CD4-positive, alpha-beta T cell treated with Interleukin-12 subunit alpha and Interleukin-12 subunit beta, for 1 hour (primary cell): ENCODE measurements at regions not wholly inside any gene's neighbourhood (a gene's known extent, or its start where the extent isn't known, plus 50 kb on each side); places are given as distances from the start of the nearest gene placed in this dataset.

Experiments
- DNase-seq: peaks from one replicate; pipeline ENCODE4 v3.0.0-alpha.2; 2020

DNA sequence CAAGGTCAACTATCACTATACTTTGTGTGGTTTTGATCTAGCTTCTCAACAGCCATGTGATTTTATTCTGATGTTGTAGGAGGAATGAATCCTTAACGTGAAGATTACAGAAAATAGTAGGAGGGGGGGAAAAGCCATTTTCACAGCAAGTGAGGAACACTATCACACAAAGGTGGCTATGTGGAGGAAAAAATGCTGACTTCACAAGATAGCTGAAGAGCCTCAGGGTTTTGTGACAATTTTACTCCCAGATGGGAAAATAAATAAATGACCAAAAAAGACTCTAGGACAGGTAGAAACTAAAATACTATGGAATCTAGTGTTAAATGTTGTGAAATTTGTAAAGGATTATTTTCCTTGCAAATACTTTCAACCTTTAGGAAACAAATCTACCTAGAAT lies 281.0 kb downstream of the ADRA2A start:
- DNase-seq = no peak

DNA sequence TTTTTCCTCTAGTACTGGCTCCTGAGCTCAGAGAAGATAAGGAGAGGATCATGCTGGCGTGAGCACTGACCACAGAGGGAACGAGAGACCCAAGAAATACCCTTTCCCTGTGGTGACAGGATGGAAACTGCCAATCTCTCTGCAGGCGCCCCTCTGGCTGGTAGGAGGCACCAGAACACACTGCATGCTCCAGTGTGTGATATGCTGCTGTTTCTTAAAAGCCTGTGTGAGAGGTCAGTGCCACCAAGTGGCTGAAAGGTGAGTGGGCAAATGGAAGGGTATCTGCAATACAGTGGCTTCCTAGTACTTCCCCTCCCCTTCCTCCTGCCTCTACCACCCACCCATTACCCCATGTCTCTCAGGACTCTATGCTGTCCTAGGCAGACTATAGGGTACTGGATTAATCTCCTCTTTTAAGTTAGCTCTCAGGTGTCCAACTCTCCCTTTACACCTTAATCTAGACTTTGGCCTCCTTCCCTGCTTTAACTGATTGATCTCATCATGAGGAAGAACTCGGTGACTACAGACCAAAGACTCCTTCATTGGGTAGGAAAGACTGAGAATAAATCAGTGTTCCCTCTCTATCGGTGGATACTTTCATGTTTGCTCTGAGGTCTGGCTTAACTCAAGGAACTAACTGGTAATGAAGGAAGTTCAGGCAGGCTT lies 283.6 kb downstream of the ADRA2A start:
- peak; percentile 4 for DNase-seq

- no peak for DNase-seq
Observed at GRCh38 chr10:111367531-111367930, 290.7 kb downstream of the ADRA2A start.

DNA sequence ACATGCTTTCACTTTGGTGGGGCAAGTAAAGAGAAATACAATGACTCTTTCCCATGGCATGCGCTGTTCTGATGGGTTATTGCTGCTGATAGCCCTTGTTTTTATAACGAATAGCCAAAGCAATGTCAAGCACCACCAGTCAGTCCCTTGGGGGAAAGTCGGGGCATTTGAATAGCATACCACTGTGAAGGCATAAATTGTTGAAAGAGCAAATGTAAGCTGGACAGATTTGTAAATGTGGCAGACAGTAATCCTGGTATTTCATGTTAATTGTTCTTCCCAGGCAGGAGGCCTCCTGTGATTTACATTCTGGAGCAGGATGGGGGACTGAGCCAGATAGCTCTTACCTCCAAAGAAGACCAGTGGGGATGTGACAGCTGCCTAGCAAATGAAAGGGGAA lies 293.3 kb downstream of the ADRA2A start:
- no peak for DNase-seq

DNA sequence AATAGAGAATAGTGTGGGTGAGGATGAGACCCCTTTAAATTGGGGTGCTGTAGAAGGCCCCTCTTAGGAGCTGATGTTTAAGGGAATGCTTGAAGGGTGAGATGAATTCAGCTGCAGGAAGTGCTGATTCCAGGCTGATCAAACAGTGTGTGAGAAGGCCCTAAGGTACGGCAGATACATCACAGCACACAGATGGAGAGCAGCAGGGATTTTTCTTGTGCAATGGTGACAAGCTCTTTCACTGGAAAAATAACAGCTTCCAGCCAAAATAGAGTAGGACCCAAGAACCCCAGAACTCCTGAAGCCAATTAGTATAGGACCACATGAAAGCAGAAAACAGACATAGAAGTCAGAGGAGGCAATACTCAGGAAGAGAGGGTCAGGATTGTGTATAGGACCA lies 296.9 kb downstream of the ADRA2A start:
- DNase-seq = no peak

DNA sequence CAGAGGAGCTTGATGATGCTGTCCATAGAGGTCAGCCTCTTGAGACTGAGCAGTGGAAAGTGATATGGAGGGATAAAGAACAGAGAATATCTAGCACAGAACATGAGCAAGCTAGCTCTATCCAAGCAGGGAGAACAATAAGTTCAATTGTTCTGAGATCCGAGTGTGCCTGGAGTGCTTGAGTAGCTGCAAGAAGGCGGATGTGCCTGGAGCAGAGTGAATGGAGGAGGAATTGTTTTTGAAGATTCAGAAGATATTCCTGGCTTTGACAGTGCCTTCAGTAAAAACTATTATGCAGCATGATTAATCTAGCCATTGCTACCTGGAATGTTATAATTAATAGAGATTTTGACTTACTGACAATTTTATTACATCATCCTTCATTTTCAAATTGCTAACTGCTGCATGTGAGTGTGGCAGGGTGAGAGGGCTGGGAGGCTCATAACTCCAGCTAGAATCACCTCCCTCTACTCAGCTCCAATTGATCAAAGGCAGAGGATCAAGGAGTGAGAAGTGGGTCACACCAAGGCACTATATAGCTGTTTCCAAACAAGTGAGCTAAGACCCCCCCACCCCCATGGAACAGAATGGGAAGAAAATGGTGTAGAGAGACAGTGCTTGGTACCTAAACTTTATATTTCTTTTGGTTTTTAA lies 302.8 kb downstream of the ADRA2A start:
- DNase-seq = no peak

DNA sequence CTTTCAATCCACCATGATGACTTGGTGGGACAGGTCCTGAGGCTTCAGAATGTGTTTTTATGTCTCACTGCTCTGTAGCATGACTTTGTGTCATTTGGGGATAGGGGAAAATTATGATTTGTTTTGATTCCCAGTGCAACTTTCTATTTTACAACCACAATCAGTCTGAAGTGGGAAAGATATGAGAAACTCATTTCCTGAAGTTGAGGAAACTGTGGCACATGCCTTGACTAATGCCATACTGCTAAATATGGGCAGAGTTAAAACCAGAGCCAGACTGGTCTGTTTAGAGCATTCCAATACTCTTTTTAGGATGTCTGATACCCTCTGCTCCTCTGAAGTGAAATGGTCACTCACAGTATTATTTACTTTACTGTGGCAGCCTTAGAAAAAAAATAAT lies 307.7 kb downstream of the ADRA2A start:
- DNase-seq = no peak

- DNase-seq = no peak
Observed at GRCh38 chr10:111390813-111391563, 314.2 kb downstream of the ADRA2A start.

DNA sequence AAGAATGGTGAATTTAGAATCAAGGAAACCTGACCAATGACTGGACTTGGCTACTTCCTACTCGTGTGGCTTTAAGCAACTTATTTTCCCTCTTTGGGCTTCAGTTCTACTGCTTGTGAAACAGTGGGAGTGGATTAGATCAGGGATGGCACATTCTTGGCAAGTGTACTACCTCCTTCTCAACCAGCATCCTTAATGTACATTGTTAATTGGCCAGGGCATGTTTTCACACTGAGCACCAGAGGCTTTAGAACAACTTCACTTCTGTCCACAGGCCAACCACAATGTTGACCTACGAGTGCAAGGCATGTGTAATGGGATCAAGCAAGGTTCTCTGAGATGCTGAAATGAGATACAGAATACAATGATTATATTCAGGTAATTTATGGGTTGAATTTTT lies 315.3 kb downstream of the ADRA2A start:
- DNase-seq = no peak

GRCh38 chr10:111392910-111393309 lies 316.1 kb downstream of the ADRA2A start:
- DNase-seq = no peak

GRCh38 chr10:111410740-111411139 lies 333.9 kb downstream of the ADRA2A start:
- no peak for DNase-seq

GRCh38 chr10:111425459-111425858 lies 348.6 kb downstream of the ADRA2A start:
- no peak for DNase-seq

- DNase-seq = no peak
Observed at GRCh38 chr10:111429288-111430028, 352.6 kb downstream of the ADRA2A start.

DNA sequence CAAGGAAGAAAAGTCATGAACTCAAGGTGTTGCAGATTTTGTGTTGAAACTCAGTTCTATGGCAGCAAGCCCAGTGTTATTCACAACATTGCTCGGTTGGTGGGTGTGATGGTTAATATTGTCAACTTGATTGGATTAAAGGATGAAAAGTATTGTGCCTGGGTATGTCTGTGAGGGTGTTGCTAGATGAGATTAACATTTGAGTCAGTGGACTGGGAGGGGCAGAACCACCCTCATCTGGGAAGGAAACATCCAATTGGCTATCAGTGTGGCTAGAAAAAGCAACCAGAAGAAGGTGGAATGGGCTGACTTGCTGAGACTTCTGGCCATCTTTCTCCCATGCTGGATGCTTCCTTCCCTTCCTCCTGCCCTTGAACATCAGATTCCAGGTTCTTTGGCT lies 353.2 kb downstream of the ADRA2A start:
- DNase-seq = no peak

- DNase-seq = no peak
Observed at GRCh38 chr10:111432588-111432987, 355.8 kb downstream of the ADRA2A start.

DNA sequence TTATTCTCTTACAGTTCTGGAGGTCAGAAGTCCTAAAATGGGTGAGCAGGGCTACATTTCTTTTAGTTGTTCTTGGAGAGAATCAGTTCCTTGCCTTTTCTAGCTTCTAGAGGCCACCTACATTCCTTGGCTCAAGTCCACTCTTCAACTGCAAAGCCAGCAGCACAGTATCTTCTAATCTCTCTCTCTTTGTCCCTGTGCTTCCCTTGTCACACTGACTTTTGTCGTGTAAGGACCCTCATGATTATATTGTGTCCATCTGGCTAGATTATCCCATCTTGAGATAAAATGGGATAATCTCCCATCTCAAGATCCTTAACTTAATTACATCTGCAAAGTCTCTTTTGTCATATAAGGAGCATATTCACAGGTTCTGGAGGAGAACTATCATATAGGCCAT lies 359.0 kb downstream of the ADRA2A start:
- no peak for DNase-seq

- no peak for DNase-seq
Observed at GRCh38 chr10:111439034-111439842, 362.4 kb downstream of the ADRA2A start.

GRCh38 chr10:111440501-111440900 lies 363.7 kb downstream of the ADRA2A start:
- DNase-seq = no peak

DNA sequence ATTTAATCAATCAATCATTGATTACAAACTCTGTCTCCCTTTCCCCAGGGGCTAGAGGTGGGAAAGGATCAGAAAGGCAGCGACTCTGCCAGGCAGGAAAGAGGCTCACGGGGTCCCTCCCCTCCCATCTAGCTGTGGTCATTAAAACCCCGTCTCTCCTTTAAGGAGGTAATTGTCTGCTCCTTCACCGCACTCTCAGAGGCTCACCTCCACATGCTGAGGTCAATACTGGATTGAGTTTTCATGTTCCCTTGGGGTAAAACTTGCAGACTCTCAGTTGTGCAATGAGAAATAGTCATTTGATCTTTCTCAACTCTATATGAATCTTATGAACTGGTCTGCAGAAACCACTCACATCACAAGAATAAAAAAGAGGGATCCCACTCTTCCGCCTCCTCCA lies 368.8 kb downstream of the ADRA2A start:
- DNase-seq = no peak

GRCh38 chr10:111446966-111447365 lies 370.1 kb downstream of the ADRA2A start:
- no peak for DNase-seq

- DNase-seq = no peak
Observed at GRCh38 chr10:111452153-111452552, 375.3 kb downstream of the ADRA2A start.

GRCh38 chr10:111455776-111456426 lies 379.1 kb downstream of the ADRA2A start:
- DNase-seq = no peak
